8988T (cell line): ENCODE measurements at regions not wholly inside any gene's neighbourhood (a gene's known extent, or its start where the extent isn't known, plus 50 kb on each side); places are given as distances from the start of the nearest gene placed in this dataset.
"Not testable (repeated sequence)": the region's sequence is repeated elsewhere in the genome, so short reads cannot be mapped to it uniquely, and the experiment has no call there.

Source experiments
- DNase-seq: peaks from one replicate; pipeline ENCODE4 v3.0.0; 2011

- DNase-seq = no peak
Measured at GRCh38 chr11:97615546-97615945, 1225.7 kb downstream of the JRKL start.

GRCh38 chr11:97617031-97617430, 1227.2 kb downstream of the JRKL start:
- DNase-seq = no peak

DNA sequence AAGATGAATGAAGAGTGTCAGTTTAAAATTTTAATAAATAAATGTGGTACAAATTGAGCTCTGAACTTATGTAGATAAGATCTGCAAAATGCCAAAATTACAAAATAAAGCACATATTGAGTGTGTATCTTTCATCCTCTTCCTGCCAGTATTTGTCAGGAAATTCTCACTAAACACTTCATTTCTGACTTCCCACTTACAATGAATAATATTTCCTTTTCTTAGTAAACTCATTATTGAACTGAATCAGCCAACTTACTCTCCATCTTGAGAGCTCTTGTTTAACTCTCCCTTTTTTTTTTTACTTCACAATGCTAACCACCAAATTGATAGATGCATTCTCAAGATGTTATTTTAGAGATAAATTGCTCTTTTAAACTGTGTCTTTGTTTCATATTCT, 1230.2 kb downstream of the JRKL start:
- no peak for DNase-seq

DNA sequence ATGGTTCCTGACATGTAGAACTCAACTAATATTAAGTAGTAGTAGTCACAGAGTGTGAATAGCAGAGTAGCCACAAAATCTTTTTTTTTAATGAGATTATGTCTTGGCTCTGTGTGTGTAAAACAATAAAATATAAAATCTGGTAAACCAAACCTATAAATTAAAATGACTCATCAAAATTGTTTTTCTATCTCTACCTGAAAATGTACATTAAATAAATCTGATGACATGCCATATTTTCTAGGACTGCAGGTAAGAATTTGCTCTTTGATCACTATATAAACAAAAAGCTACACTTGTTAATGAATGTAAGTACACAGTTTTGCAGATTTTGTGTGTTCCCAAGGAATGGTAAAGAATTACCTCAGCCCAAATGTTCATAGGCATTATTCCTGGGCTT, 1231.5 kb downstream of the JRKL start:
- DNase-seq = no peak

GRCh38 chr11:97622795-97623194, 1233.0 kb downstream of the JRKL start:
- DNase-seq = no peak

DNA sequence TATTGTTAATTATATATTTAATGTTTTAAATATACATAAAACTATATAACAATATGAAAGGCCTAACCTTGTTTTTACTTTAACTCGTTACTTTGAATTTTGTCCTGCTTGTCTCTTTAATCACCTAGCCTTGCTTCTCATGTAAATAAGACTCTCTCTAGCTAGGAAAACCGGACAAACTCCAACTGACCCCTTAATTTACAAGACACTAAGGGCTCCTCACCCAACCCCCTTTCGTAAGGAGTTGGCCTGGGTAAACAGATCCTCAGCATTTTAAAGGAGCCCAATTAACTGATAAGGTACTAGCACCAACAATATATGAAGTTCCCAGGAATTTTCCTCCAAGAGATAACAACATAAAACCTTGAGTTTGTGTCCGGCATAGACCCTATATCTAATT, 1246.9 kb downstream of the JRKL start:
- not testable (repeated sequence) for DNase-seq

DNA sequence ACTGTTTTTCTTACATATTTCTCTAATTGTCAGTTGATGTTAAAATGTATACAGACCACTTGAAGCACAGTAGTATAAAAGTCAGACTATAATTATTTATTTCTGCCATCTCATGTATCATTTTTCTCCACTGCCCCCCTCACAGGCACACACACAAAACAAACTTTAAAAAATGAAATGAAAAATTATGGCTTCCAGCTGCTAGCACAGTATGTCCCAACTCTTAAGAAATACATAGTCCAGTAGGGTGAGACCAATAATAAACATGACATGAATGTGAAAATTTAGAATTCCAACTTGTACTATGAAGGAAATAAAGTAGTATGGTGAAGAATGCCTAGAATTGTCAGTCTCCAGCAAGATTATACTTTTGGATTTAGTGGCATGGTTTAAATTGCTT, 1247.9 kb downstream of the JRKL start:
- no peak for DNase-seq

GRCh38 chr11:97638641-97639224, 1248.9 kb downstream of the JRKL start:
- no peak for DNase-seq

GRCh38 chr11:97641988-97642387, 1252.2 kb downstream of the JRKL start:
- no peak for DNase-seq

DNA sequence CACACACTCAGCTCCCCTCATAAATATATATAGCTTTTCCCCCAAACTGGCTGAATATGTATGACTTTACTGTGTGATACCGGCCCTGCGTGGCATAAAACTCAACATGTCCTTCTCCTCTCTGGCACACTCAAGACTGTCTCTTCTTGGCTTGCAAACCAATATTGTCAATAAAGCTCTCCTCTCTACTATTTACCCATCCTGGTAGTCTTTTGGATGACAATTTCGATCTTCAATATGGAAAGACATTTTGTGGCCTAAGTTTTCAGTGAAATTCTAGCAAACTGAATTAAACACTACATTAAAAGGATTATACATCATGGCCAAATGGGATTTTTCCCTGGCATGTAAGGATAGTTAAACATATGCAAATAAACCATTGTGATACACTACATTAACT, 1255.9 kb downstream of the JRKL start:
- no peak for DNase-seq

- no peak for DNase-seq
Measured at GRCh38 chr11:97656356-97656755, 1266.5 kb downstream of the JRKL start.

DNA sequence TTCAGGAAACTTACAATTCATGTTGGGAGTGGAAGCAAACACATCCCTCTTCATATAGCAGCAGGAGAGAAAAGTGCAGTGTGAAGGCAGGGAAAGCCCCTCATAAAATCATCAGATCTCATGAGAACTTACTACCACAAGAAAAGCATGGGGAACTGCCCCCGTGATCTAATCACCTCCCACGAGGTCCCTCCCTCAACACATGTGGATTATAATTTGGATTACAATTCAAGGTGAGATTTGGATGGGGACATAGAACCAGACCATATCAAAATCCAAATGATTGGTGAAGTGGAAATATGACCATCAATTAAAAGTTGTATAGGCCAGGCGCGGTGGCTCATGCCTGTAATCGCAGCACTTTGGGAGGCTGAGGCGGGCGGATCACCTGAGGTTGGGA, 1268.0 kb downstream of the JRKL start:
- no peak for DNase-seq

GRCh38 chr11:97667057-97667456, 1277.2 kb downstream of the JRKL start:
- no peak for DNase-seq

DNA sequence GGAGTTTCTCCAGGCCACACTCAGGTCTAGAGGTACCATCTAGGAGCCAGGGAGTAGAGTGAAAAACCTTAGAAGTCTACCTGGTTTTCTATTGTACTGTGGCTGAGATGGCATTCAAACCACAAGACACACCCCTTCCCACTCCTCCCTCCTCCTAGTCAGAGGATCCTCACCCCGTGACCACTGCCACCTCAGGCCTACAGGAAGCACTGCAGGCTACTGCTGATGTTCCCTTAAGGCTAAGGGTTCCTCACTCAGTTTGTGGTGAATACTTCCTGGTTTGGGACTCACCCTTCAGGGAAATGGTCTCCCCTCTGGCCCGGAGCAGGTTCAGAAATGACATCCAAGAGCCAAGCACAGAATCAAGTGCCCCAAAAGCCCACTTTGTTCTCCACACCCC, 1293.9 kb downstream of the JRKL start:
- DNase-seq = no peak

DNA sequence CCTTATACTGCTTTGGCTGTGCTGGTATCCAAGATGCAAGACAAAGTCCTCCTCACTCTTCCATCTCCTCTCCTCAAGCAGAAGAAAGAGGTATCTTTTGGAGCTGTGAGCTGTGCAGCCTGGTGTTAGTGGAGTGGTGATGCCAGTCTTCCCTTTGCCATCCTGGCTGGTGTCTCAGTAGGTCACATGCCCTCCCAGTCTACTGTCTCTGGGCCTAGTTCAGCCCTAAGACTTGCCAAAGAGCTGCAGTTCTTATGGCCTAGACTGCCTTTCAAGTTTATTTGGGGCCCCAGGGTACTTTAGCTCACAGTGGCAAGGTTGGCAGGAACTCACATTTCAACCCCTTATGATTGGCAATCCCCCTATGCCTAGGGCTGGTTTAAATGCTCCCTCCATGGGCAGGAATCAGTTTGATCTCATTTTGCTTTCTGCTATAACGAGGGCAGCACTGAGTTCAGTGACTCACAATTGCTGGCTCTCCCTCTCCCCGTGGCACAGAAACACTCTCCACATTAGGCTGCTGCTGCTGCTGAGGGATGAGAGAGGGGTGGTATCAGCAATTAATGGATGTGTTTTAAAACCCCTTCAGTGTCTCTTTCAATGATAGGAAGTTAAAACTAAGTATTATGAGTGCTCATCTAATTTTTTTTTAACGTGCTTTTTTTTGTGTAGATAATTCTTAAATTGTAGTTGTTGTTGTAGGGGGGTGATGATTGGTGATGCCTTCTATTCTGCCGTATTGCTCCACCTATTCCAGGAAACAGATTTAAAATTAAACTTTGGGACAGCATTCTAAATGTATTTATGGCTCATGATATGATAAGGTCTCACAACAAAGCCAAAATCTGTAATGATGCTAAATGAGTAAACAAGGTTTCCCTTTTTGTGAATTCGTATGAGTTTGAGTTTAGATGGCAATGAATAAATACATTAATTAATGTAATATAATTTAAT, 1295.0 kb downstream of the JRKL start:
- DNase-seq = no peak

DNA sequence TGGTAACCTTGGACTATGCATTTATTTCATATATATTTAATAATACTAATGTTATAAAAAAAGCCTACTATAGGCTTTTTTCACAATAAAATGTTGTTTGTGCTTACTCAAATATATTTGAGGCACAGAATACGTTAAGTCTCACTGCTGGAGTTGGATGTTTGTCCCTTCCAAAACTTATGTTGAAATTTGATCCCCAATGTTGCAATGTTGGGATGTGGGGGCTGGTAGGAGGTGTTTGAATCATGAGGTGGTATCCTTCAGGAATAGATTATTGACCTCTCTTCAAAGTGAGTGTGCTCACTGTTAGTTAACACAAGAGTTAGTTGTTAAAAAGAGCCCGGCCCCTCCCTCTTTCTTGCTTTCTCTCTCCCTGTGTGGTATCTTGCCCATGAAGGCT, 1295.9 kb downstream of the JRKL start:
- DNase-seq = no peak

GRCh38 chr11:97687111-97687510, 1297.3 kb downstream of the JRKL start:
- no peak for DNase-seq

DNA sequence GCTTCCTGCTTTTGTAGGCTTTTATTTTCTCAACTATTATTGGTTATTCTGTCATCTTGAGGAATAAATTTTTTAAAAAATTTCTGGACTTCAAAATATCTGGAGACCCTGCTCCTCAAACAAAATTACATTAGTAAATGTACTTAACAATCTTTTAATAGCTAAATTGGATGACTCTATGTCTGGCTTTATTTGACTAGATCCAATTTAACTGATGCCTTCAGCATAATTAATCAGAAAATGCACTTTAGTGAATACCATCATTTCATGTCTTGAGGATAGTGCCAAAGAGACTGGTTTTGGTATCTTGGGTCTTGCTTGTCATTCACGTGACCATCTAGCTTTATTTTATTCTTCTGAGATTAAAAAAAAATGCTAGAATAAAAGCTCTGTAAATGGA, 1301.2 kb downstream of the JRKL start:
- DNase-seq = no peak

- no peak for DNase-seq
Measured at GRCh38 chr11:97702951-97703350, 1313.1 kb downstream of the JRKL start.

DNA sequence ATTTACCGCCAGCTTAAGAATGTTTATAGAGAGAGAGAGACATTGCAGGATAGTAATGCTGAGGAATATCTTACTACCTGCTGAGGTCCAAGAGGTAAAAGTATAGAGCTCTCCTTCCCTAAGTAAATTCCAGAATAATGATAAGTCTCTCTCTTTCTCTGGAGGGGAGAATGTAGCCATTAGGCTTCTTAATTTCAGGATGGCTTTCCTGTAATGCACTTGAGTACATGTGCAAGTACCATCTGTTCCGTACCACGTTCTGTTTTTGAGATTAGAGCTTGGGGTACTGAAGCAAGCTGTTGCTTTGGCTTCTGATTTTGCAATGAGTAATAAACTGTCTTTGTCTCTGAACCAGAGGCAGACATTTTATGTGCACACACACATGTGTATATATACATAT, 1314.0 kb downstream of the JRKL start:
- no peak for DNase-seq

- not testable (repeated sequence) for DNase-seq
Measured at GRCh38 chr11:97705441-97705840, 1315.3 kb upstream of the CNTN5 start.

DNA sequence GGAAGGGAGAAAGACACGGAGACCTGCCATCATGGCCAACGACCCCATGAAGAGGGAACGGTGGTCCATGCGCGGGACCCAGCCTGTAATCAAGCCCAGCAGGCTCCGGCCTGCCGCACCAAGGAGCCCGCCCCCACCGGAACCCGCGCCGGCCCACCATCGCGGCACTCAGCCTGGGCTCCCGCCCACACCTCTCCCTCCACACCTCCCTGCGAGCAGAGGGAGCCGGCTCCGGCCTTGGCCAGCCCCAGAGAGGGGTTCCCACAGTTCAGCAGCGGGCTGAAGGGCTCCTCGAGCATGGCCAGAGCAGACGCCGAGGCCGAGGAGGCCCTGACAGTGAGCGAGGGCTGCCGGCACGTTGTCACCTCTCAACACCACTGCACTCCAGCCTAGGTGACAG, 1302.8 kb upstream of the CNTN5 start:
- no peak for DNase-seq

GRCh38 chr11:97722065-97722464, 1298.7 kb upstream of the CNTN5 start:
- no peak for DNase-seq

GRCh38 chr11:97722721-97723120, 1298.0 kb upstream of the CNTN5 start:
- DNase-seq = no peak
